ENCODE measurements at regions not wholly inside any gene's neighbourhood (a gene's known extent, or its start where the extent isn't known, plus 50 kb on each side); places are given as distances from the start of the nearest gene placed in this dataset.

DNA sequence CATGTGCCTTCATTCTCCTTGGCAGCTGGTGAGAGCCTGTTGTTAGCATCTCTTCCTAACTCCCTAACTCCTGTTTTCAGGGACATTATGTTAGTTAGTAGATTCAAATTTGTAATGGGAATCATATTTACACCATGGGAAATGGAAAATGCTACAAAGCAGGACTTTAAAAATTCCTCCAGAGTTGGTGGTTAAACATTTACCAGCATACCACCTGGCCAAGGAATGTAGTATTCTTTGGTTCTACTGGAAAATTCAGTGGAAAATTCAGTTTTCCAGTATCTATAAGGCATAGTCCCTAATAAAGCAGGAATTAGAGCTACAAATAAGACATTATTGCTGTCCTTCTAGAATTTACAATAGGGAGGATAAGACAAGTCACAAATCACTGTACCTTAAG lies 291.7 kb downstream of the GPD2 start:
- TF ChIP-seq, protein P1, sequence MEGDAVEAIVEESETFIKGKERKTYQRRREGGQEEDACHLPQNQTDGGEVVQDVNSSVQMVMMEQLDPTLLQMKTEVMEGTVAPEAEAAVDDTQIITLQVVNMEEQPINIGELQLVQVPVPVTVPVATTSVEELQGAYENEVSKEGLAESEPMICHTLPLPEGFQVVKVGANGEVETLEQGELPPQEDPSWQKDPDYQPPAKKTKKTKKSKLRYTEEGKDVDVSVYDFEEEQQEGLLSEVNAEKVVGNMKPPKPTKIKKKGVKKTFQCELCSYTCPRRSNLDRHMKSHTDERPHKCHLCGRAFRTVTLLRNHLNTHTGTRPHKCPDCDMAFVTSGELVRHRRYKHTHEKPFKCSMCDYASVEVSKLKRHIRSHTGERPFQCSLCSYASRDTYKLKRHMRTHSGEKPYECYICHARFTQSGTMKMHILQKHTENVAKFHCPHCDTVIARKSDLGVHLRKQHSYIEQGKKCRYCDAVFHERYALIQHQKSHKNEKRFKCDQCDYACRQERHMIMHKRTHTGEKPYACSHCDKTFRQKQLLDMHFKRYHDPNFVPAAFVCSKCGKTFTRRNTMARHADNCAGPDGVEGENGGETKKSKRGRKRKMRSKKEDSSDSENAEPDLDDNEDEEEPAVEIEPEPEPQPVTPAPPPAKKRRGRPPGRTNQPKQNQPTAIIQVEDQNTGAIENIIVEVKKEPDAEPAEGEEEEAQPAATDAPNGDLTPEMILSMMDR (IDR thresholded peaks at IDR 0.05; ENCODE audit: low read depth, low read length), result no peak
- TF ChIP-seq EZH2phosphoT487 (IDR thresholded peaks at IDR 0.05; ENCODE audit: low read depth), result no peak
